PC-3 (cell line): ENCODE measurements at regions not wholly inside any gene's neighbourhood (a gene's known extent, or its start where the extent isn't known, plus 50 kb on each side); places are given as distances from the start of the nearest gene placed in this dataset.
"Not testable (repeated sequence)": the region's sequence is repeated elsewhere in the genome, so short reads cannot be mapped to it uniquely, and the experiment has no call there.

Experiments
- ATAC-seq: fragments of 200-7000 bp; cut with Tn5 transposase; 2 replicates; pipeline ENCODE4 v1.9.1; 2020; ENCODE audit warnings: mild to moderate bottlenecking, moderate library complexity
- BruUV-seq: library from RNA; stranded (reverse); fragments of 400-500 nt; replicated peaks from 2 replicates; lab custom pipeline; 2021; lab: Mats Ljungman, UMichigan
- CTCF ChIA-PET: fragments of 300-600 bp; sonication (Branson Sonifier 250); formaldehyde crosslinking; loops from one replicate; lab custom pipeline; 2022; ENCODE audit warnings: antibody characterized with exemption; lab: Charles Lee
- POLR2A ChIA-PET: fragments of 300-600 bp; sonication (Branson Sonifier 250); formaldehyde crosslinking; loops from one replicate; lab custom pipeline; 2022; ENCODE audit warnings: antibody characterized with exemption; ENCODE audit not compliant: unreplicated experiment; lab: Charles Lee
- DNase-seq: peaks from one replicate; pipeline ENCODE4 v3.0.0-alpha.2; 2015
- H2AFZ ChIP-seq: fragments of 300-600 bp; sonication (generic); 2 replicates; pipeline ENCODE4 v1.6.0; 2016; ENCODE audit warnings: antibody characterized with exemption, low read length
- H3F3A ChIP-seq: fragments of 300-600 bp; sonication (generic); one replicate; pipeline ENCODE4 v1.6.0; 2017; ENCODE audit warnings: antibody characterized with exemption, low read length, control low read depth, mild to moderate bottlenecking; ENCODE audit not compliant: unreplicated experiment
- H3K27ac ChIP-seq: fragments of 300-600 bp; sonication (generic); 2 replicates; pipeline ENCODE4 v1.5.1; 2016; ENCODE audit warnings: mild to moderate bottlenecking, low read length
- H3K27me3 ChIP-seq: fragments of 300-600 bp; sonication (generic); 2 replicates; pipeline ENCODE4 v1.6.1; 2016; ENCODE audit warnings: low read length, mixed read lengths
- H3K36me3 ChIP-seq: fragments of 300-600 bp; sonication (generic); 2 replicates; pipeline ENCODE4 v1.6.1; 2016; ENCODE audit warnings: low read depth, mixed run types, low read length, mixed read lengths
- H3K4me1 ChIP-seq: fragments of 300-600 bp; sonication (generic); 2 replicates; pipeline ENCODE4 v1.5.1; 2016; ENCODE audit warnings: low read length; ENCODE audit not compliant: insufficient read depth
- H3K4me2 ChIP-seq: fragments of 300-600 bp; sonication (generic); 2 replicates; pipeline ENCODE4 v1.6.0; 2016; ENCODE audit warnings: low read length
- H3K4me3 ChIP-seq: fragments of 300-600 bp; sonication (generic); 2 replicates; pipeline ENCODE4 v1.5.1; 2016; ENCODE audit warnings: mild to moderate bottlenecking, low read length, mixed read lengths
- H3K79me2 ChIP-seq: fragments of 300-600 bp; sonication (generic); 2 replicates; pipeline ENCODE4 v1.6.1; 2017; ENCODE audit warnings: low read length, mixed read lengths
- H3K9ac ChIP-seq: fragments of 300-600 bp; sonication (generic); 2 replicates; pipeline ENCODE4 v1.6.0; 2016; ENCODE audit warnings: mild to moderate bottlenecking, low read length
- H3K9me2 ChIP-seq: fragments of 300-600 bp; sonication (generic); replicated peaks from 2 replicates; pipeline ENCODE4 v1.6.1; 2016; ENCODE audit warnings: mixed run types, low read length, mixed read lengths
- H3K9me3 ChIP-seq: fragments of 300-600 bp; sonication (generic); 2 replicates; pipeline ENCODE4 v1.6.1; 2016; ENCODE audit warnings: low read length, mixed read lengths
- H4K20me1 ChIP-seq: fragments of 300-600 bp; sonication (generic); 2 replicates; pipeline ENCODE4 v1.6.1; 2016; ENCODE audit warnings: low read length, mixed read lengths
- EZH2 ChIP-seq: fragments of 300-600 bp; sonication (generic); IDR thresholded peaks from one replicate; pipeline ENCODE4 v1.6.1; 2017; ENCODE audit warnings: antibody characterized with exemption, mild to moderate bottlenecking, low read length; ENCODE audit not compliant: unreplicated experiment
- EZH2phosphoT487 ChIP-seq: fragments of 300-600 bp; sonication (generic); IDR thresholded peaks from 2 replicates; pipeline ENCODE4 v1.6.1; 2018; ENCODE audit warnings: mild to moderate bottlenecking, antibody characterized with exemption, low read length, borderline replicate concordance
- intact Hi-C: fragments of 100-400 bp; cut with micrococcal nuclease; formaldehyde crosslinking; loops from 2 replicates; pipeline ENCODE4 v1.9.0; 2023
- TF ChIP-seq, protein P1 (sequence below): fragments of 300-600 bp; sonication (generic); conservative IDR thresholded peaks from 2 replicates; pipeline ENCODE4 v1.5.1; 2017; ENCODE audit warnings: antibody characterized with exemption, low read depth, mild to moderate bottlenecking, low read length

DNA sequence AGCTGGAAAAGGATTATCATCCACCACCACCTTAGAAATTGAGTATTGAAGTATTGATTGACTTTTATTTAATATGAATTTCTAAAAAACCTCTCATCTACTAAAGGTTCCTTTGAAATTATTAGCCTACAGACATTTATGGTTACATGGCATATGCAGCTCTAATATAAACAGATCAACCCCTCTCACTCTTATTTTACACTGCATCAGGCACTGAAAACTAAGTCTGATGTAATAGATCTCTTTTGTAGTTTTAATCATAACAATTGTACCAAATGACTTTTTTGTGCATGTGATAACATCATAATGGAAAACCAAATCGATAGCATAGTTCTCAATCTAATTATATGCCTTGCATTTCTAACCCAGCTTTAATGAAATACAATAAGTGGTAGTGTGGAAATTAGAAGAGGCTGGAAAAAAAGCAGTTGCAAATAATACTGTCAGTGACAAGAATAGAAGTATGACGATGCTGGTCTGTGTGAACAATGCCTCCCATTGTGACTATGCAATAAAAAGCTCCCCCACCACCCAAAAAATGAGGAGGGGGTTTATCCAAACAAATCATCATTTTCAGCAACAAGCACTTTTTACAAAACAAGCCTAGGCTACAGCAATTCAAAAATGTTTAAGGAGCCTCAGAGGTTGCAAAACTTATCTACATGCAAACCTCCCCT lies 426.5 kb upstream of the NFIA start:
- H3K9ac ChIP-seq: no peak overlapping the region
- H3K4me3 ChIP-seq: no peak overlapping the region
- H3K4me2 ChIP-seq: no peak overlapping the region
- no peaks in the 10 kb centered on the region for H4K20me1 ChIP-seq
- H3K27ac ChIP-seq: no peak overlapping the region
- ATAC-seq (no peak), DNase-seq (no peak)
- H3K4me1 ChIP-seq: no peaks in the 10 kb centered on the region
- H3K9me3 ChIP-seq: no peaks in the 10 kb centered on the region
- intact Hi-C loops: no loop called here
- H3K79me2 ChIP-seq: no peaks in the 10 kb centered on the region
- ChIA-PET CTCF (no interaction called here), POLR2A (no interaction called here)
- H3K36me3 ChIP-seq: no peaks in the 10 kb centered on the region
- peaks cover 33% of the 10 kb centered on the region for H3K27me3 ChIP-seq
- H3K9me2 ChIP-seq: no peaks in the 10 kb centered on the region
- no peaks in the 10 kb centered on the region for H3F3A ChIP-seq
- no TSS peak for BruUV-seq
- H2AFZ ChIP-seq: no peak overlapping the region
- TF ChIP-seq EZH2phosphoT487: no peak
- no peak for TF ChIP-seq EZH2
- TF ChIP-seq, protein P1, sequence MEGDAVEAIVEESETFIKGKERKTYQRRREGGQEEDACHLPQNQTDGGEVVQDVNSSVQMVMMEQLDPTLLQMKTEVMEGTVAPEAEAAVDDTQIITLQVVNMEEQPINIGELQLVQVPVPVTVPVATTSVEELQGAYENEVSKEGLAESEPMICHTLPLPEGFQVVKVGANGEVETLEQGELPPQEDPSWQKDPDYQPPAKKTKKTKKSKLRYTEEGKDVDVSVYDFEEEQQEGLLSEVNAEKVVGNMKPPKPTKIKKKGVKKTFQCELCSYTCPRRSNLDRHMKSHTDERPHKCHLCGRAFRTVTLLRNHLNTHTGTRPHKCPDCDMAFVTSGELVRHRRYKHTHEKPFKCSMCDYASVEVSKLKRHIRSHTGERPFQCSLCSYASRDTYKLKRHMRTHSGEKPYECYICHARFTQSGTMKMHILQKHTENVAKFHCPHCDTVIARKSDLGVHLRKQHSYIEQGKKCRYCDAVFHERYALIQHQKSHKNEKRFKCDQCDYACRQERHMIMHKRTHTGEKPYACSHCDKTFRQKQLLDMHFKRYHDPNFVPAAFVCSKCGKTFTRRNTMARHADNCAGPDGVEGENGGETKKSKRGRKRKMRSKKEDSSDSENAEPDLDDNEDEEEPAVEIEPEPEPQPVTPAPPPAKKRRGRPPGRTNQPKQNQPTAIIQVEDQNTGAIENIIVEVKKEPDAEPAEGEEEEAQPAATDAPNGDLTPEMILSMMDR: no peak

DNA sequence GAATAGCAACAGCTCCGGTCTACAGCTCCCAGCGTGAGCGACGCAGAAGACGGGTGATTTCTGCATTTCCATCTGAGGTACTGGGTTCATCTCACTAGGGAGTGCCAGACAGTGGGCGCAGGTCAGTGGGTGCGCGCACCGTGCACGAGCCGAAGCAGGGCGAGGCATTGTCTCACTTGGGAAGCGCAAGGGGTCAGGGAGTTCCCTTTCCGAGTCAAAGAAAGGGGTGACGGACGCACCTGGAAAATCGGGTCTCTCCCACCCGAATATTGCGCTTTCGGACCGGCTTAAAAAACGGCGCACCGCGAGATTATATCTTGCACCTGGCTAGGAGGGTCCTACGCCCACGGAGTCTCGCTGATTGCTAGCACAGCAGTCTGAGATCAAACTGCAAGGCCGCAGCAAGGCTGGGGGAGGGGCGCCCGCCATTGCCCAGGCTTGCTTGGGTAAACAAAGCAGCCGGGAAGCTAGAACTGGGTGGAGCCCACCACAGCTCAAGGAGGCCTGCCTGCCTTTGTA lies 442.3 kb upstream of the NFIA start:
- Histone ChIP-seq H3K4me2 (peak overlapping the region; percentile 49), H2AFZ (peak overlapping the region; percentile 64), H3K79me2 (peaks cover 38% of the 10 kb centered on the region), H3K9ac (peak overlapping the region; percentile 66), H3K4me3 (peak overlapping the region; percentile 81), H3K4me1 (peaks cover 12% of the 10 kb centered on the region)
- H3K36me3 ChIP-seq, ATAC-seq, H3K27ac ChIP-seq, intact Hi-C loops, POLR2A ChIA-PET, H3K9me2 ChIP-seq, H3F3A ChIP-seq, H3K9me3 ChIP-seq, H3K27me3 ChIP-seq, H4K20me1 ChIP-seq, DNase-seq: not testable (repeated sequence)
- BruUV-seq: TSS peak; percentile 64
- CTCF ChIA-PET: interaction anchor here (0.6 kb wide), 1 partner anchor 492 kb away, joined by 3 read pairs; no protein-coding TSS in a partner anchor

DNA sequence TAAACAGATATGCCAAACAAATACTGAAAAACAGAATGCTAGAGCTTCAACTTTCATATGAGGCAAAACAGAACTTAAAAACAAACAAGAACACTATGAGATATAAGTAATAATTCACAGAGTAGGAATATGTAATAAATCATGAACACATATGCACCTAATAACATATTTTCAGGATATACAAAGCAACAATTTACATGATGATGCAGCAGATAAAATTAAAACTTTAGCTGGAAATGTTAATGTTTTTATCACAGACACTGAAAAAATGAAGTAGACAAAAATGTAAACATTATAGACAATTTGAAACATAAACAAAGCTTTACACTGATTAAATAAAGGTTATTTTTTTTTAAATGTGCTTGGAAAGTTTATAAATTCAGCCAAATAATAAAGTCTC lies 443.1 kb upstream of the NFIA start:
- Histone ChIP-seq H3K9me2 (no peaks in the 10 kb centered on the region), H3K9ac (peak overlapping the region; percentile 66), H3F3A (no peaks in the 10 kb centered on the region), H3K4me3 (peak overlapping the region; percentile 81), H3K9me3 (no peaks in the 10 kb centered on the region), H3K36me3 (no peaks in the 10 kb centered on the region), H3K27ac (peak overlapping the region; percentile 7; the same call in 1 of the 2 replicates), H3K4me2 (peak overlapping the region; percentile 92), H2AFZ (peak overlapping the region; percentile 61), H4K20me1 (no peaks in the 10 kb centered on the region), H3K4me1 (peaks cover 12% of the 10 kb centered on the region), H3K79me2 (peaks cover 42% of the 10 kb centered on the region), H3K27me3 (no peaks in the 10 kb centered on the region)
- no TSS peak for BruUV-seq
- ATAC-seq: no peak
- CTCF ChIA-PET: no interaction called here
- TF ChIP-seq EZH2: no peak
- POLR2A ChIA-PET: no interaction called here
- intact Hi-C loops: no loop called here
- DNase-seq: no peak
